Stimulated activated naive CD8-positive, alpha-beta T cell treated with anti-CD3 and anti-CD28 coated beads, Interleukin-15, Interleukin-2, amounts not matched to agents 100 ng/mL and 50 ng/mL, for 24 hours (primary cell): ENCODE measurements at regions not wholly inside any gene's neighbourhood (a gene's known extent, or its start where the extent isn't known, plus 50 kb on each side); places are given as distances from the start of the nearest gene placed in this dataset.
"Not testable (repeated sequence)": the region's sequence is repeated elsewhere in the genome, so short reads cannot be mapped to it uniquely, and the experiment has no call there.

ENCODE experiments used
- H3K27ac Mint-ChIP-seq: one replicate; pipeline ENCODE4 v1.8.0; 2021; ENCODE audit warnings: mild to moderate bottlenecking, mixed read lengths
- H3K27me3 Mint-ChIP-seq: one replicate; pipeline ENCODE4 v1.8.0; 2021; ENCODE audit warnings: mixed read lengths
- H3K36me3 Mint-ChIP-seq: one replicate; pipeline ENCODE4 v1.8.0; 2021; ENCODE audit warnings: low read depth, mixed read lengths
- H3K4me1 Mint-ChIP-seq: one replicate; pipeline ENCODE4 v1.8.0; 2021; ENCODE audit warnings: low read depth, mixed read lengths
- H3K4me3 Mint-ChIP-seq: one replicate; pipeline ENCODE4 v1.8.0; 2021; ENCODE audit warnings: mild to moderate bottlenecking, mixed read lengths
- H3K9me3 Mint-ChIP-seq: one replicate; pipeline ENCODE4 v1.8.0; 2021; ENCODE audit warnings: mixed read lengths

DNA sequence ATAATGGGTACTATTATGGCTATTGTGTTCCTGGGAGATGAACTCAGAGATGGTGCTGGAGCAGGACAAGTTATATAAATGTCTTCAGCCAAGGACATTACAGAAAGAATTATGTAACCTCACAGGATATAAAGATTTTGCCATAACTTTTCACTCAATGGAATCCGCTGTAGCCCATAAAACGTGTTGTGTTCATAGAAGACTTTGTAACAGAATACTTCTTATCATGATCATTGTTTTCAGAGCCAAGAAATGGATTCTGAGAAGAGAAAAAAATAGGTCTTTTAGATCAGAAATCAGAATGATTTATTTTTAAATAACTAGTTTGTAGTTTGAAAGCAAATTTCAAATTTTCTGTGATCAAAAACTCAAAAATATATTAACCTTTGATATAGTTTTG, 441.0 kb upstream of the TENM3 start:
- Mint-ChIP-seq H3K36me3 (no peaks in the 10 kb centered on the region), H3K9me3 (no peaks in the 10 kb centered on the region), H3K27me3 (no peaks in the 10 kb centered on the region), H3K27ac (no peak overlapping the region), H3K4me3 (no peak overlapping the region), H3K4me1 (no peaks in the 10 kb centered on the region)

DNA sequence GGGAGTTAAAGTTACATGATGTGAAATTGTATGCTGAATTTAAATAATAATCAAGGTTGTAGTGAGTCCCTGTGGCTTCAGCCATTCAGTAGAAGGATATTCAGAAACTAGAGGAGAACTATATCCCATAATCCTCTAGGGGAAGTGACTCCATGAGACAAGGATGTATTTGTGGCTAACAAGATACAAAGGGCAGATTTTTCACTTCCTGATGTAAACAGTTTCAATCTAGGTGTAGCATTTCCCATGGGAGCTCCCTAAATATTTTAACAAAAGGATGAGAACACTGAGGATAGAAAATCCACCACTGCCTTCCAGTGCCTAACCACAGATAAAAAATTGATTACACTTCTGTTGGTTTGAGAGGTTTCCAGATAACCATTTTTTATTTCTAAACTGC, 435.4 kb upstream of the TENM3 start:
- Mint-ChIP-seq H3K4me1 (no peaks in the 10 kb centered on the region), H3K9me3 (no peaks in the 10 kb centered on the region), H3K27ac (no peak overlapping the region), H3K27me3 (no peaks in the 10 kb centered on the region), H3K36me3 (no peaks in the 10 kb centered on the region), H3K4me3 (no peak overlapping the region)

DNA sequence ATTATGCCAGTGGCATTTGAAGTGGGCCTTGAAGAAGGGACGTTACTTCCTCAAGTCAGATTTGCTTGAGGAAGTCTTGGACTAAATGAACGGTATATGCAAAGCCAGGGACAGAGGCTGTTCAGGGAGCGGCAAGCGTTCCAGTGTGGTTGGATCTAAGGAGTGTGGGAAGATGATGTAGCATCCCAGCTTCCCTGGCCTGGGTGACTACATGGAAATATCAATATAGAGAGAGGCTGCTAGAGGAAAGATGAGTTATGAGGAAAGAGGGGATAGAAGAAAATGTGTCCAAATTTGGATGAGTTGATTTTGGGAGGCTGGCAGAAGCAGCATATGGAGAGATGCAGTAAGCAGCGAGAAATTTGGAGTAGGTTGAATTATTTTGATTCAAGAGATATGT, 432.5 kb upstream of the TENM3 start:
- Mint-ChIP-seq H3K9me3 (no peaks in the 10 kb centered on the region), H3K36me3 (no peaks in the 10 kb centered on the region), H3K4me1 (no peaks in the 10 kb centered on the region), H3K27me3 (no peaks in the 10 kb centered on the region), H3K27ac (no peak overlapping the region), H3K4me3 (no peak overlapping the region)

DNA sequence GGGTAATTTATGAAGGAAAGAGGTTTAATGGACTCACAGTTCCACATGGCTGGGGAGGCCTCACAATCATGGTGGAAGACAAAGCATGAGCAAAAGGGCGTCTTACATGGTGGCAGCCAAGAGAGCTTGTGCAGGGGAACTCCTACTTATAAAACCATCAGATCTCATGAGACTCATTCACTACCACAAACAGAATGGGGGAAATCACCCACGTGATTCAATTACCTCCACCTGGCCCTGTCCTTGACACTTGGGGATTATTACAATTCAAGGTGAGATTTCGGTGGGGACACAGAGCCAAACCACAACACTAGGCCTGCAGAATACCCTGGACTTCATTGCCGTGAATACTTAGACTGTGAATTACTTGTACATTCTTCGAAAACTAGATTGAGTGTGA, 431.7 kb upstream of the TENM3 start:
- H3K27ac Mint-ChIP-seq, H3K36me3 Mint-ChIP-seq, H3K9me3 Mint-ChIP-seq, H3K4me1 Mint-ChIP-seq, H3K27me3 Mint-ChIP-seq, H3K4me3 Mint-ChIP-seq: not testable (repeated sequence)

DNA sequence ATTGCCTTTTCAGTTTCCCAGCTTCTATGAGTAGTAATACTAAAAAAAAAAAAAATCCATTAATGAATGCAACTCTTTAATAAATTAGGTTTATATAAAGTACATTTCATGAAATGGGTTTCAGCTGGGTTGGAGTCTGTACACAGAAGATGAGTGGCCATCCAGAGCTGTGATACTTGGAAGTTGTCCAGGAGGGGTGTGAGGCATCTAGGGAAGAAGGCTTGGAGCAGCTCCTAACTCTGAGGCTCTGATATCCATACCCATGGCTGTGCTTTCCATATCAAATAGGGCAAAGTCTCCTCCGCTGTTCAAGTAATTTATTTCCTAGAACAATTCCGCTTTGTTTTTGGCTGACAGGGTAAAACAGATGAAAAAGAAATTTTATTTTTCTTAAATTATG, 423.3 kb upstream of the TENM3 start:
- Mint-ChIP-seq H3K4me3 (no peak overlapping the region), H3K27me3 (no peaks in the 10 kb centered on the region), H3K4me1 (no peaks in the 10 kb centered on the region), H3K9me3 (peaks cover 7% of the 10 kb centered on the region), H3K27ac (no peak overlapping the region), H3K36me3 (no peaks in the 10 kb centered on the region)

DNA sequence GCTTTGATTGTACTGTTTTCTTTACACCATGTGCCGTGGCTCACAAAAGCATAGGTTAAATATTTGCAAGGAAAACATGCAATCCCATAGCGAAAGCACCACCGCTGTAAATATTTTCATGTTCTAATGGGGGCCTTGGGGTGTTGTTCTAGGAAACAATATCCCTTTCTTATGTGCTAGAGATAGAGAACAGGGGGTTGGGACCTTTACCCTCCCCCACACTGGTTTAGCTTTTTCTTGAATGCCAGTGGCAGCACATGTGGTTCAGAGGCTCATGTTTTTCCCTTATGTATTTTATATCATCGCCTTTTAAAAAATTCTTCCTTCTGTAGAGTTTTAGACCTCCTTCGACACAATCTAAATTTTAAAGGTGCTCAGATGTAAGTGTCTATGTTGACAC, 422.6 kb upstream of the TENM3 start:
- H3K36me3 Mint-ChIP-seq: no peaks in the 10 kb centered on the region
- no peak overlapping the region for H3K4me3 Mint-ChIP-seq
- no peaks in the 10 kb centered on the region for H3K4me1 Mint-ChIP-seq
- H3K27me3 Mint-ChIP-seq: no peaks in the 10 kb centered on the region
- no peak overlapping the region for H3K27ac Mint-ChIP-seq
- peaks cover 7% of the 10 kb centered on the region for H3K9me3 Mint-ChIP-seq

DNA sequence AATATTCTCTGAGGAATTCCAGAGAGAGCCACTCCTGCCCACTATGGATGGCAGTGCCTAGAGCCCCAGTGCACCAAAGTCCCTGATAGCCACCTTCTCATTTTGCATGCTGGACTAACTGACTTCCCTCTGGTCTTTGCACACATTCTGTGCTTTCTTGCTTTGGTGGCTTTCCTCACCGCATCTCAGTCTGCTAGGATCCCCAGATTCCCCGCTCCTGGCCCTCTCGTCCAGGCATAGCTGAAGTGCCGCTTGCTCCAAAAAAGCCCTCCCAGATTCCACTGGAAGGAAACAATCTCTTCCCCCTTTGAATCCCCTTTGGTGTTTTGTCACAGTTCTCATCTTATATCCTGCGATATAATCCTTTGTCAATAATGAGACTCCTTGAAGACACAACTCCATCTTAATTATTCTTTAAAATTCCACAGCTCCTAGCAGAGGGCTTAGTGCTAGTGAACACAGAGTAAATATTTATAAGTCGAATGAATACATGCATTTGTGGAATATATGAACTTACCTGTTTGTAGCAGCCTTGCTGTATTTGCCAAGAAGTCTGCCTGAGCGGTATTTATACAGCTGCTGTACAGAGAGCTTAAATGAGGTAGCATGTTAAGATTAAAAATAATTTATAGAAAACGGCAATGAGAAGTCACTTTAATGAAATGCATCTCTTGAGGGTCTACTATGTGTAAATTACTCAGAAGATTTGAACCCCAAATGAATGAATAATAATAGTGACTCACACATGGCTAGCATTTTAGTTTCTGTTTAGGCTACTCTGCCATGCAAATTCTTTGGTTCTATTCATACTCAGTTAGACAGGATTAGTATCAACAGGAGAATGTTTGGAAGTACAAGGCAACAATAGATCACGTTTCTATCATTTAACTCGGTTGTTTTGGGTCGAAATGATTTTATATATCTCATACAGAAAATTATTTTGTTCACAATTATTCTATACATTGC, 421.9 kb upstream of the TENM3 start:
- Mint-ChIP-seq H3K36me3 (no peaks in the 10 kb centered on the region), H3K4me3 (no peak overlapping the region), H3K27ac (no peak overlapping the region), H3K4me1 (no peaks in the 10 kb centered on the region), H3K27me3 (no peaks in the 10 kb centered on the region), H3K9me3 (peaks cover 4% of the 10 kb centered on the region)

DNA sequence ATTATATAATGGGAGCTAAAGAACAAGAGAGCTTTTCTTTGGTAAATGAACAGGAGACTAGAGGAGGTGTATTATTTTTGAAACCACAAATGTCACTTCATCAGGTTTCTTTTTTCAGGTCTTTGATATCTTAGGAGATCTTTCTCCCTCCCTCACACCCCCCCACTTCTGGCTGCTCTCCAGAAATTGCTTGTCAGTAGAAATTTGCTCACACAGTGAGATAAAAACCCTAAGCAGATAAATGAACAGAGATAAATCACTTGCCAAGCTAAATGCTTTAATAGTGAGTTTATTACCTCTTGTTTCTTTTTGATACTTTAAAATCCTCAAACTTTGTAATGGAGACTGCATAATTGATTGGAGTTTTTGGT, 421.2 kb upstream of the TENM3 start:
- H3K9me3 Mint-ChIP-seq: no peaks in the 10 kb centered on the region
- no peak overlapping the region for H3K27ac Mint-ChIP-seq
- no peaks in the 10 kb centered on the region for H3K27me3 Mint-ChIP-seq
- H3K36me3 Mint-ChIP-seq: no peaks in the 10 kb centered on the region
- H3K4me3 Mint-ChIP-seq: no peak overlapping the region
- no peaks in the 10 kb centered on the region for H3K4me1 Mint-ChIP-seq

DNA sequence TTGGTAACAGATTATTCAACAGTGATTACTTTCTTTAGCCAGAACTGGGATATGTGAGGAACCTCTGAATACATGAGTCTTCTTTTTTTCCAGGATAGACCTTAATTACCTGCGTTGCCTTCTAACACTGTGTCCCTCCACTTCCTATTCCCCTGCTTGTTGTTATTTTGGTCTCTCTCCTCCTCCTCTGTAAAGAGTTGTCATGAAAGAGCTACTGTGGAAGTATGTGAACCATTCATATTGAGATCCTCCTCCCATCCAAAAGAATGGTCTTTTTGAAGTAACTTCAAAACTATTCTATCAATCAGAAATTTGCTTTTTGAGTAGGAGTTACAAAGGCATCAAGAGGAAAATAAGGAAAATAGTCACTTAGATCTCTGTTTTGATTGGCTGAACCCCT, 420.0 kb upstream of the TENM3 start:
- Mint-ChIP-seq H3K4me3 (no peak overlapping the region), H3K9me3 (no peaks in the 10 kb centered on the region), H3K36me3 (no peaks in the 10 kb centered on the region), H3K27me3 (no peaks in the 10 kb centered on the region), H3K27ac (no peak overlapping the region), H3K4me1 (no peaks in the 10 kb centered on the region)

DNA sequence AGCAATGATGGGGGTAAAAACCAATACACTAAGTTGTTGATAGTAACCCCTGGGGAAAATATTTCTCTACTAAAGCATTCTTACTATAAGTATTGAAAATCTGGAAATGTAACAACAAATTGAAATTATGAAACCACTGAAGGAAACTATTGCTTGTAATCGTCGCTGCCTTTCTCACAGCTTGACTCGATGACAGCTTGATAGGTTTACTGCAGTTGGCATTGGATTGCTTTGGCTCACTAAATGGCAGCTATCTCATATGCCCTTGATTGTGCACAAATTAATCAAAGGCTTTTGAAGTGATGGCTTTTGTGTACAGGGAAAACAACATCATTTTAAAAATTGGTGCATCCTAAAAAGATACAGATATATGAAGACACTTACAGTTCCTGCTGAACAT, 419.6 kb upstream of the TENM3 start:
- Mint-ChIP-seq H3K4me3 (no peak overlapping the region), H3K9me3 (no peaks in the 10 kb centered on the region), H3K36me3 (no peaks in the 10 kb centered on the region), H3K27me3 (no peaks in the 10 kb centered on the region), H3K27ac (no peak overlapping the region), H3K4me1 (no peaks in the 10 kb centered on the region)

DNA sequence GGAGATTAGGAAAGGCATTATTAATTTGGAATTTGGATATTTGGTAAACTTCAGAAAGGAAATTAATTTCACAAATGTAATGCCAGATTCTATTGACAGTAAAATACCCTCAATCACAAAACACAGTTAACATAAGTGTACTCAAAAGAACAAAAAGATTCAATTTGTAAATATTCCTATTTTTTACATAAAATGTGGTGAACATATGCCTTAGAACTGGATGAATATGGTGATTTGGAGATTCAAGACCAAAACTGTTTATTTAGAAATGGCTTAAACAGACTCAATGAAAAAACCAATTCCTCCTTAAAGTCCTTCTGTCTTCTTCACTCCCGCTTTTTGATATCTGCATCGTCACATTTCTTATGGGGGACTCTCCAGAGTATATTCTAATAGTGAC, 417.6 kb upstream of the TENM3 start:
- Mint-ChIP-seq H3K4me1 (no peaks in the 10 kb centered on the region), H3K36me3 (no peaks in the 10 kb centered on the region)

DNA sequence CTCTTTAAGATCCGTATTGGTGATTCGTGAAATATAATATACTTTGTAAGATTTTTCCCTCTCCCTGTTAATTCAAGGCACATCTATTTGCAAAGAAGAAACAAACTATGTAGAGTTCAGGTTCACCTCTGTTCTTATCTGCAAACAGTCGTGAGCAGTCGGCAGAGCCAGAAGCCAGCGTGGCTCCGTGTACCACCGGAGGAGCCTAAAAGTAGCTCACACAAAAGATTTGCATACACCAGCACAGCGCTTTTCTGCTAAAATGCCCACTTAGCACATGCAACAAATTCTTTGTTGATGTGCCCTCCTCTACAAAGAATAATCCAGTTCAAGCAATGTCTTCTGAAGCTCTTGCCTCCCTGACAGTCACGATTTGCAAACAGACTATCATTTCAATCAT, 416.0 kb upstream of the TENM3 start:
- Mint-ChIP-seq H3K9me3 (no peaks in the 10 kb centered on the region), H3K4me3 (no peak overlapping the region), H3K27ac (no peak overlapping the region), H3K36me3 (no peaks in the 10 kb centered on the region), H3K27me3 (no peaks in the 10 kb centered on the region), H3K4me1 (no peaks in the 10 kb centered on the region)

More for the DNA sequence above, 417.6 kb upstream of the TENM3 start:
- Mint-ChIP-seq H3K9me3 (no peaks in the 10 kb centered on the region), H3K4me3 (no peak overlapping the region), H3K27me3 (no peaks in the 10 kb centered on the region), H3K27ac (no peak overlapping the region)

DNA sequence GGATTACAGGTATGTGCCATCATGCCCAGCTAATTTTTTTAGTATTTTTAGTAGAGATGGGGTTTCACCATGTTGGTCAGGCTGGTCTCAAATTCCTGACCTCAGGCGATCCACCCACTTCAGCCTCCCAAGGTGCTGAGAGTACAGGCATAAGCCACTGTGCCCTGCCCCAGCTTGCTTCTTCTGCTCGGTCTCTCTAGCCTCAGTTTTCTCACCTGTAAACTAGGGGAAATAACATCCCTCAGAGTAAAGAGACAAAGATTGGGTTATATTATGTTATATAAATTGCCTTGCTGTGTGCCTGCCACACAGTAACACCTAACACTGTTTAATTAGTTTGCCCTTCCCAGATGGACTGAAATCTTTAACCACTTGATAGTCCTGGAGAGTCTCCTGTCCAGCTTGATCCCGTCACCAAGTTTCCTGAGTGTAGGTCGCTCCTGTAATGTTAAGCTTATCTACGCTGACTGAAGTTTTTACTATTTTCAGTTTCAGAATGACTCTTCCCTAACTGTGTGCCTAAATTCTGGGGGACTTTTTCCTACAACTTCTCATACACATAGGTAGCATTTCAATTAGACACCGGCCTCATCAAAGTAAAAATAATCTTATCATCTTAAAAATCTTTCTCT, 412.7 kb upstream of the TENM3 start:
- Mint-ChIP-seq H3K36me3 (no peaks in the 10 kb centered on the region), H3K4me3 (no peak overlapping the region), H3K27ac (no peak overlapping the region), H3K9me3 (no peaks in the 10 kb centered on the region), H3K4me1 (no peaks in the 10 kb centered on the region), H3K27me3 (no peaks in the 10 kb centered on the region)

DNA sequence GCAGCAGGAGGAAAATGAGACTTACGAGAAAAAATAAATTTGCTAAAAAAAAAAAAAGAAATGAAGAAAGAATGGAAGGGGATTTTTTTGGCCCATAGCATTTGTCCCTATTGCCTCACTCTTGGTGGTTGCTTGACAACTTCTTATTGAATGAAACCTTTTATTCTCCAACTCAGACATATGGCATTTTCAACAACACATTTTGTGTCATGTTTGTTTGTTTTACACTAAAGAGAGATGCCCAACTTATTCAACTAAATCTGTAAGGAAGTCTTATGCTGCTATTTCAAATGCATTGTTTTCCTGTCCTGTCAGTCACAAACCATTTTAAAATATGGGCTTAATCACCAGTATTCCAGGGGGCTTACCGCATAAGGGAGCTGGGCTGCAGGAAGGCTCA, 409.1 kb upstream of the TENM3 start:
- H3K27ac Mint-ChIP-seq: no peak overlapping the region
- H3K4me1 Mint-ChIP-seq: no peaks in the 10 kb centered on the region
- H3K36me3 Mint-ChIP-seq: no peaks in the 10 kb centered on the region
- no peak overlapping the region for H3K4me3 Mint-ChIP-seq
- no peaks in the 10 kb centered on the region for H3K27me3 Mint-ChIP-seq
- H3K9me3 Mint-ChIP-seq: no peaks in the 10 kb centered on the region

DNA sequence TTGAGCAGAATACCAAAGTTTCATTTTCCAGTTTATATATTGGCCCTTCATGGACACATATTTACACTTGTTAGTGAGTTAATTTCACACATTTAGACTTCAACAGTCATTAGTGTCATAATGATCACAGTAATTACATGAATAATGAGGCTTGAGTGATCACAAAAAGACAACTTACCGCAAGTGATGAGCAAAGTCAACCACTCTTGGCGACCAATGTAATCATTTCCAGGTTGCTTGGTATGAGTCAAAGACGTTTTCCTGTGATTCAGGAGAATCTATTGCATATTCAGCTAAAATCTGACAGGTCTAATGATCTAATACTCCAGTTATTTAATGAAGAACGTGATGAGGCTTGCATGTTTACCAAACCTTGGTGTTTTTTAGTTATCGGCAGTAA, 407.9 kb upstream of the TENM3 start:
- Mint-ChIP-seq H3K4me1 (no peaks in the 10 kb centered on the region), H3K4me3 (no peak overlapping the region), H3K36me3 (no peaks in the 10 kb centered on the region), H3K27ac (no peak overlapping the region), H3K27me3 (no peaks in the 10 kb centered on the region), H3K9me3 (no peaks in the 10 kb centered on the region)

DNA sequence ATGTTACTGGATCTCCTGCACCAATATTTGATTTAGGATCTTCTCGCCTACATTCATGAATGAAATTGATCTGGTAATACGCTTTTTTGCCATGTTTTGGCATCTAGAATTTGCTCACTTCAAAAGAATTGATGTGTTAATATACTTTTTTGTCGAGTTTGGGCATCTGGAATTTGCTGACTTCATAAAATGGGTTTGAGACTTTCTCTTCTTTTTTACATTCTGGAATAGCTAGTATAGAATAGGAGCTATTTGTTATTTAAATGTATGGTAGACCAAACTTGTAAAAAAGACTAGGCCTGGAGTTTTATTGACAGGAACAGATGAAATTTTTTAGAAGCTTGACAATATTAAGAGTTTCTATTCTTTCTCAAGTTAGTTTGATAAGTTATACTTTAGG, 404.9 kb upstream of the TENM3 start:
- no peak overlapping the region for H3K27ac Mint-ChIP-seq
- H3K4me3 Mint-ChIP-seq: no peak overlapping the region
- H3K27me3 Mint-ChIP-seq: no peaks in the 10 kb centered on the region
- H3K4me1 Mint-ChIP-seq: no peaks in the 10 kb centered on the region
- H3K9me3 Mint-ChIP-seq: no peaks in the 10 kb centered on the region
- H3K36me3 Mint-ChIP-seq: no peaks in the 10 kb centered on the region
